Stimulated activated CD4-positive, alpha-beta T cell treated with anti-CD3 and anti-CD28 coated beads, Interleukin-15, amount 100 ng/mL, for 48 hours (primary cell): ENCODE measurements at regions not wholly inside any gene's neighbourhood (a gene's known extent, or its start where the extent isn't known, plus 50 kb on each side); places are given as distances from the start of the nearest gene placed in this dataset.
"Not testable (repeated sequence)": the region's sequence is repeated elsewhere in the genome, so short reads cannot be mapped to it uniquely, and the experiment has no call there.

ENCODE experiments used
- DNase-seq, 2 donors: peaks; one replicate each; pipeline ENCODE4 v3.0.0-alpha.2; 2020; ENCODE audit warnings: low read depth in 2 of 2

- DNase-seq = not testable (repeated sequence)
These were observed 60.4 kb upstream of the NAA35 start for GRCh38 chr9:85880507-85880906.

- DNase-seq = no peak
These were observed 56.7 kb upstream of the NAA35 start for GRCh38 chr9:85884256-85884655.

GRCh38 chr9:85890962-85891361 is 50.0 kb upstream of the NAA35 start:
- no peak for DNase-seq
